Tibial nerve (tissue), 4 donors: ENCODE measurements at regions not wholly inside any gene's neighbourhood (a gene's known extent, or its start where the extent isn't known, plus 50 kb on each side); places are given as distances from the start of the nearest gene placed in this dataset.

Experiments
- EP300 ChIP-seq, 2 donors: sonication (generic); formaldehyde crosslinking; IDR thresholded peaks; one replicate each; pipeline ENCODE4 v1.6.1; 2017; ENCODE audit warnings: antibody characterized with exemption in 2 of 2, mild to moderate bottlenecking in 1 of 2
- TF ChIP-seq, protein P1 (sequence below), 5 experiments: fragments of 200-600 bp in 3 of 5; fragments of 450-650 bp in 2 of 5; sonication (generic) in 3 of 5; IDR thresholded peaks; one replicate each; pipeline ENCODE4 v1.5.1; 2016 to 2019; ENCODE audit warnings: antibody characterized with exemption in 5 of 5, mild to moderate bottlenecking in 3 of 5, moderate library complexity in 2 of 5

- no peak for TF ChIP-seq EP300 (IDR thresholded peaks at IDR 0.05)
- TF ChIP-seq, protein P1, sequence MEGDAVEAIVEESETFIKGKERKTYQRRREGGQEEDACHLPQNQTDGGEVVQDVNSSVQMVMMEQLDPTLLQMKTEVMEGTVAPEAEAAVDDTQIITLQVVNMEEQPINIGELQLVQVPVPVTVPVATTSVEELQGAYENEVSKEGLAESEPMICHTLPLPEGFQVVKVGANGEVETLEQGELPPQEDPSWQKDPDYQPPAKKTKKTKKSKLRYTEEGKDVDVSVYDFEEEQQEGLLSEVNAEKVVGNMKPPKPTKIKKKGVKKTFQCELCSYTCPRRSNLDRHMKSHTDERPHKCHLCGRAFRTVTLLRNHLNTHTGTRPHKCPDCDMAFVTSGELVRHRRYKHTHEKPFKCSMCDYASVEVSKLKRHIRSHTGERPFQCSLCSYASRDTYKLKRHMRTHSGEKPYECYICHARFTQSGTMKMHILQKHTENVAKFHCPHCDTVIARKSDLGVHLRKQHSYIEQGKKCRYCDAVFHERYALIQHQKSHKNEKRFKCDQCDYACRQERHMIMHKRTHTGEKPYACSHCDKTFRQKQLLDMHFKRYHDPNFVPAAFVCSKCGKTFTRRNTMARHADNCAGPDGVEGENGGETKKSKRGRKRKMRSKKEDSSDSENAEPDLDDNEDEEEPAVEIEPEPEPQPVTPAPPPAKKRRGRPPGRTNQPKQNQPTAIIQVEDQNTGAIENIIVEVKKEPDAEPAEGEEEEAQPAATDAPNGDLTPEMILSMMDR (IDR thresholded peaks at IDR 0.05) = no peak
These were observed 683.3 kb upstream of the CADM2 start for GRCh38 chr3:84275532-84275931.
